ENCODE measurements at regions not wholly inside any gene's neighbourhood (a gene's known extent, or its start where the extent isn't known, plus 50 kb on each side); places are given as distances from the start of the nearest gene placed in this dataset.

DNA sequence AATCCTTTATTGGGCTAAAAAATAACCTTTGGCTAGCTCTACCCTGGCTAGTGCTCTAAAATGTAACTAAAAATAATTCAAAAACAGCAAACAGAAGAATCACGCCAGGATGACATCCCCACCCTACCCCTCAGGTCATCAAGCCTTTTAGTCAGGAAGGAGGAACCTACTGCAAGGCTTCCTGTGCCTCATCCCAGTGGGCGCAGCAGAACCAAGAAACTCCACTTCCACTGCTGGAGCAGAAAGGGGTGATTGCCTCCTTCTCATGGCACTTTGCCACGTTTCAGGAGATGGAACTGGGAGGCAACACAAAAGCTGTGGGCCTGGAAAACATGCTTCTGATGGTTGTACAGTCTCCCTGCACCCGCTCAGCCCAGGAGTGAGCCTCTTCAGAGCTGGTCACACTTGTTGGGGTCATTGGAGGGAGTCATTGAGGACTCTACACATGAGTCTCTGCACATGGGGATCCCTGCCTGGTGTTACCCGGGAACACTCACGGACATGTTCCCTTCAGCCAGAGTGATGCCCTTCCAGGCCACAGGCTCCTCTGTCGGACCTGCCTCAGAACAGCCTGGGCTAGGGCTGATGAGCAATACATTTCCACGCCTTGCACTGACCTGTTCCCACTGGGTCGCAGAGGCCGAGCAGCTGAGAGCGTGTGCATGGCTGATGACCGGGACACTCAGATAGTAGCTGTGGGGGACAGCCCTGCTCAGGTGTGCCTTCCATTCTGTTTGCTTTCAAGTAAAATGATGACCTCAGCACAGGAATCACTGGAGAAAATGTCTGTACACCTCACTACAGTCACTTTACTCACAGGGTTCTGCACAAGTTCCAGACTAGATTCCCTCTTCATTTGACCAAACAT lies 355.3 kb downstream of the FGFR2 start:
- Histone ChIP-seq H3K4me1 (replicated peaks in 1 of 2) (no peaks in the 10 kb centered on the region), H3K27me3 (no peaks in the 10 kb centered on the region), H3K36me3 (replicated peaks in 1 of 2) (no peaks in the 10 kb centered on the region), H3K9me3 (replicated peaks in 1 of 3) (no peaks in the 10 kb centered on the region), H3K4me3 (no peak overlapping the region), H3K27ac (no peak overlapping the region)
- intact Hi-C loops (cut with DNase I), result no loop called here
- WGBS, 4 donors, result 80 to 91% (median 86%) methylated on average over 8 to 12 of the region's 12 CpGs
- TF ChIP-seq POLR2A (IDR thresholded peaks at IDR 0.05), result no peak
- TF ChIP-seq, protein P1, sequence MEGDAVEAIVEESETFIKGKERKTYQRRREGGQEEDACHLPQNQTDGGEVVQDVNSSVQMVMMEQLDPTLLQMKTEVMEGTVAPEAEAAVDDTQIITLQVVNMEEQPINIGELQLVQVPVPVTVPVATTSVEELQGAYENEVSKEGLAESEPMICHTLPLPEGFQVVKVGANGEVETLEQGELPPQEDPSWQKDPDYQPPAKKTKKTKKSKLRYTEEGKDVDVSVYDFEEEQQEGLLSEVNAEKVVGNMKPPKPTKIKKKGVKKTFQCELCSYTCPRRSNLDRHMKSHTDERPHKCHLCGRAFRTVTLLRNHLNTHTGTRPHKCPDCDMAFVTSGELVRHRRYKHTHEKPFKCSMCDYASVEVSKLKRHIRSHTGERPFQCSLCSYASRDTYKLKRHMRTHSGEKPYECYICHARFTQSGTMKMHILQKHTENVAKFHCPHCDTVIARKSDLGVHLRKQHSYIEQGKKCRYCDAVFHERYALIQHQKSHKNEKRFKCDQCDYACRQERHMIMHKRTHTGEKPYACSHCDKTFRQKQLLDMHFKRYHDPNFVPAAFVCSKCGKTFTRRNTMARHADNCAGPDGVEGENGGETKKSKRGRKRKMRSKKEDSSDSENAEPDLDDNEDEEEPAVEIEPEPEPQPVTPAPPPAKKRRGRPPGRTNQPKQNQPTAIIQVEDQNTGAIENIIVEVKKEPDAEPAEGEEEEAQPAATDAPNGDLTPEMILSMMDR (IDR thresholded peaks at IDR 0.05), result no peak
- no peak for DNase-seq

- WGBS, 4 donors, result 64 to 81% (median 75%) methylated on average over 2 of the region's 2 CpGs
- Histone ChIP-seq H3K4me3 (no peak overlapping the region), H3K9me3 (replicated peaks in 1 of 3) (no peaks in the 10 kb centered on the region), H3K27ac (no peak overlapping the region), H3K36me3 (replicated peaks in 1 of 2) (no peaks in the 10 kb centered on the region), H3K4me1 (replicated peaks in 1 of 2) (no peaks in the 10 kb centered on the region), H3K27me3 (no peaks in the 10 kb centered on the region)
- TF ChIP-seq, protein P1 (IDR thresholded peaks at IDR 0.05), result no peak
- TF ChIP-seq POLR2A (IDR thresholded peaks at IDR 0.05), result no peak
- intact Hi-C loops (cut with DNase I), result no loop called here
- DNase-seq, result no peak
Observed at GRCh38 chr10:121243609-121244241, 354.5 kb downstream of the FGFR2 start.

GRCh38 chr10:121244818-121245217 lies 353.4 kb downstream of the FGFR2 start:
- Histone ChIP-seq H3K4me1 (replicated peaks in 1 of 2) (no peaks in the 10 kb centered on the region), H3K36me3 (replicated peaks in 1 of 2) (no peaks in the 10 kb centered on the region), H3K4me3 (no peak overlapping the region), H3K27ac (no peak overlapping the region), H3K27me3 (no peaks in the 10 kb centered on the region), H3K9me3 (replicated peaks in 1 of 3) (no peaks in the 10 kb centered on the region)
- no peak for DNase-seq
- intact Hi-C loops (cut with DNase I), result no loop called here
- TF ChIP-seq, protein P1 (IDR thresholded peaks at IDR 0.05), result no peak
- TF ChIP-seq POLR2A (IDR thresholded peaks at IDR 0.05), result no peak
- WGBS, 4 donors, result 56 to 69% (median 62%) methylated on average over 8 of the region's 8 CpGs

DNA sequence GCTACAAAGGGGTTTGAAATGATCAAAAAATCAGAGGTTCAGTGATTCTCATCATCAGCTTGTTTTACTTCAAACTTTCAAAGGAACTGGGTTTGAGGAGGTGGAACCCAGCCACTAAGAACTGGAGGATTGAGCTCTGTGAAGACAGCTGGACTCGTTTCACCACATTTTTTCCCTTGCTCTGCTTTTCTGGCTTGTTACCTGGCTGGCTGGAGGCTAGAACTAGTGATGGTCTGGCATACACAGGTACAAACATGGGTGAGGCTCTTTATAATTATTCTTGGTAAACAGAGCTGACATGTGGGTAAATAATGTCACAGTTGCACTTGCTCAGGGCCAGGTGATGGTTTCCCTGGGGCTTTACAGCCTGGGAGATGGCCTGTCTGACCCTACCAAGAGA lies 352.5 kb downstream of the FGFR2 start:
- H3K9me3 ChIP-seq (replicated peaks in 1 of 3), result no peaks in the 10 kb centered on the region
- no peak for TF ChIP-seq POLR2A (IDR thresholded peaks at IDR 0.05)
- TF ChIP-seq, protein P1 (IDR thresholded peaks at IDR 0.05), result no peak
- H3K36me3 ChIP-seq (replicated peaks in 1 of 2), result no peaks in the 10 kb centered on the region
- 73 to 100% (median 87%) methylated on average over 1 of the region's 1 CpG for WGBS, 4 donors
- intact Hi-C loops (cut with DNase I), result no loop called here
- no peak overlapping the region for H3K4me3 ChIP-seq
- no peaks in the 10 kb centered on the region for H3K27me3 ChIP-seq
- no peak for DNase-seq
- no peaks in the 10 kb centered on the region for H3K4me1 ChIP-seq (replicated peaks in 1 of 2)
- no peak overlapping the region for H3K27ac ChIP-seq
